ENCODE measurements at regions not wholly inside any gene's neighbourhood (a gene's known extent, or its start where the extent isn't known, plus 50 kb on each side); places are given as distances from the start of the nearest gene placed in this dataset.

GRCh38 chr10:78765726-78766335 is 302.9 kb upstream of the ZMIZ1 start:
- TF ChIP-seq NFIC (IDR thresholded peaks at IDR 0.05) (no peak), EP300 (IDR thresholded peaks at IDR 0.05; ENCODE audit: borderline replicate concordance) (no peak)

GRCh38 chr10:78766603-78767002 is 302.2 kb upstream of the ZMIZ1 start:
- TF ChIP-seq ZBTB7A (IDR thresholded peaks at IDR 0.05; ENCODE audit: low read depth) (no peak), NFIC (IDR thresholded peaks at IDR 0.05) (no peak), FOXM1 (IDR thresholded peaks at IDR 0.05; ENCODE audit: borderline replicate concordance, low read depth) (no peak), TEAD4 (IDR thresholded peaks at IDR 0.05) (no peak), YY1 (IDR thresholded peaks at IDR 0.05; ENCODE audit: low read depth) (no peak), RAD21 (IDR thresholded peaks at IDR 0.05; ENCODE audit: low read depth) (no peak), EGR1 (IDR thresholded peaks at IDR 0.05) (no peak), TCF12 (IDR thresholded peaks at IDR 0.05; ENCODE audit: low read depth) (no peak), USF1 (IDR thresholded peaks at IDR 0.05) (no peak), CREB1 (IDR thresholded peaks at IDR 0.05; ENCODE audit: low read depth) (no peak), REST (IDR thresholded peaks at IDR 0.05; ENCODE audit: low read depth) (no peak), MAX (IDR thresholded peaks at IDR 0.05) (no peak), TAF1 (IDR thresholded peaks at IDR 0.05; ENCODE audit: low read depth) (no peak), CEBPB (IDR thresholded peaks at IDR 0.05) (no peak), EP300 (IDR thresholded peaks at IDR 0.05; ENCODE audit: borderline replicate concordance) (no peak)

GRCh38 chr10:78768041-78768835 is 300.5 kb upstream of the ZMIZ1 start:
- TF ChIP-seq ZBTB7A (IDR thresholded peaks at IDR 0.05; ENCODE audit: low read depth) = 0 out of 2 replicates have a peak, but pooled peaks have one; percentile 36
- TF ChIP-seq CREB1 (IDR thresholded peaks at IDR 0.05; ENCODE audit: low read depth) = no peak

GRCh38 chr10:78768876-78769275 is 299.9 kb upstream of the ZMIZ1 start:
- TF ChIP-seq ZBTB7A (IDR thresholded peaks at IDR 0.05; ENCODE audit: low read depth) (no peak), EP300 (IDR thresholded peaks at IDR 0.05; ENCODE audit: borderline replicate concordance) (no peak), YY1 (IDR thresholded peaks at IDR 0.05; ENCODE audit: low read depth) (no peak), TAF1 (IDR thresholded peaks at IDR 0.05; ENCODE audit: low read depth) (no peak), TCF12 (IDR thresholded peaks at IDR 0.05; ENCODE audit: low read depth) (no peak), RAD21 (IDR thresholded peaks at IDR 0.05; ENCODE audit: low read depth) (no peak), REST (IDR thresholded peaks at IDR 0.05; ENCODE audit: low read depth) (no peak), EGR1 (IDR thresholded peaks at IDR 0.05) (no peak), TEAD4 (IDR thresholded peaks at IDR 0.05) (no peak), NFIC (IDR thresholded peaks at IDR 0.05) (no peak), USF1 (IDR thresholded peaks at IDR 0.05) (no peak), MAX (IDR thresholded peaks at IDR 0.05) (no peak), FOXM1 (IDR thresholded peaks at IDR 0.05; ENCODE audit: borderline replicate concordance, low read depth) (no peak), CEBPB (IDR thresholded peaks at IDR 0.05) (no peak), CREB1 (IDR thresholded peaks at IDR 0.05; ENCODE audit: low read depth) (no peak)

GRCh38 chr10:78769526-78769925 is 299.2 kb upstream of the ZMIZ1 start:
- TF ChIP-seq MAX (IDR thresholded peaks at IDR 0.05) (no peak), NFIC (IDR thresholded peaks at IDR 0.05) (no peak), ZBTB7A (IDR thresholded peaks at IDR 0.05; ENCODE audit: low read depth) (no peak), CREB1 (IDR thresholded peaks at IDR 0.05; ENCODE audit: low read depth) (no peak)

Measured in Ishikawa (cell line).